ENCODE measurements at regions not wholly inside any gene's neighbourhood (a gene's known extent, or its start where the extent isn't known, plus 50 kb on each side); places are given as distances from the start of the nearest gene placed in this dataset.
"Not testable (repeated sequence)": the region's sequence is repeated elsewhere in the genome, so short reads cannot be mapped to it uniquely, and the experiment has no call there.

- no peak for DNase-seq (ENCODE audit: low spot score)
Observed at GRCh38 chr10:30732671-30733070, 103.1 kb upstream of the LYZL2 start.

- DNase-seq (ENCODE audit: low spot score) = no peak
Observed at GRCh38 chr10:30731963-30732362, 102.4 kb upstream of the LYZL2 start.

DNA sequence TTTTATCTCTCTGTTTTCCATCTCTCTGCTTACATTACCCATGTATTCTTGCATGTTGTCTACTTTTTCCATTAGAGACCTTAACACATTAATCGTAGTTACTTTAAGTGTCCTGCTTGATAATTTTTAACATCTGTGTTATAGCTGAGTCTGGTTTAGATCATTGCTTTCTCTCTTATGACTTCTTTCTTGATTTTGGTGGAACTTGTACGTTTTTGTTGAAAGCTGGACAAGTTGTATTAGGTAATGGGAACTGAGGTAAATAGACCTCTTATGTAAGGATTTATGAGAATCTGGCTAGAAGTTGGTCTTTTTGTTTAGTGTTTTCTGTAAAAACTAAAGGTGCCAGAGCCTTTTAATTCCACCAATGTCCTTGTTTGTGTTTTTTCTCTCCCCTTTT is 100.8 kb upstream of the LYZL2 start:
- no peak for DNase-seq (ENCODE audit: low spot score)

GRCh38 chr10:30728766-30729165 is 99.2 kb upstream of the LYZL2 start:
- peak; percentile 74 for DNase-seq (ENCODE audit: low spot score)

DNA sequence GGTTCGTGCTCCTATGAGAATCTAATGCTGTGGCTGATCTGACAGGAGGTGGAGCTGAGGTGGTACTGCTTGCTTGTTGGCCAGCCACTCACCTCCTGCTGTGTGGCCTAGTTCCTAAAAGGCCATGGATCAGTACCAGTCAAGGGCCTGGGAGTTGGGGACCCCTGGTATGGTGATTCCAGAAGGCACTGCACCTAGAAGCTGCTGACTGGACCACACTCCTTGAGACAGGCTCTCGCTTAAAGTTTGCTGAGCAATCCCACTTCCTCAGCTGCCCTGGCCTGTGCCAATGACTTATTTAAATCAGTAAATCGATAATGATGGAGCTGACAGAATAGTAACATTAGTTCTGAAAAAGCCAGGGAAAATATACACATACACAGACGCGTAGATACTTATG is 98.6 kb upstream of the LYZL2 start:
- no peak for DNase-seq (ENCODE audit: low spot score)

DNA sequence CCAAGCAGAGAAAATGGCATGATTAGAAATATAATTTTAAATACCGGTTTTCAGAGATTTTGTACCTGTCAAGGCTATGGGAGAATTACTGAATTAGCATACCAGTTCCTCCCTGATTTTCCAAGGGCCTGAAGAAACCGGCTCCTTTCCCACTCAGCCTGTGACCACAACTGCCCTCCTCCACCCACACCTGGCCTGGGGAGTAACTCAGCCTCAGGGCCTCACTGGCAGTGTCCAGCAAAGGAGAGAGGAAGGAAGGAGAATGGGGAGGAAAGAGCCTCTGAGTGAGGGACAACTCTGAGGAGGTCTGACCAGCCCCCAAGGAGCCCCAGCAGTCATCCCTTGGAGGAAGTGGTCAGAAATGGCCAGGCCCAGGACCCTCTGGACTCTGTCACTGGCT is 98.0 kb upstream of the LYZL2 start:
- DNase-seq (ENCODE audit: low spot score) = no peak

- DNase-seq (ENCODE audit: low spot score) = peak; percentile 68
Observed at GRCh38 chr10:30726783-30727414, 97.3 kb upstream of the LYZL2 start.

GRCh38 chr10:30725661-30726060 is 96.1 kb upstream of the LYZL2 start:
- DNase-seq (ENCODE audit: low spot score) = no peak

- no peak for DNase-seq (ENCODE audit: low spot score)
Observed at GRCh38 chr10:30724296-30724695, 94.7 kb upstream of the LYZL2 start.

GRCh38 chr10:30722956-30723620 is 93.5 kb upstream of the LYZL2 start:
- no peak for DNase-seq (ENCODE audit: low spot score)

DNA sequence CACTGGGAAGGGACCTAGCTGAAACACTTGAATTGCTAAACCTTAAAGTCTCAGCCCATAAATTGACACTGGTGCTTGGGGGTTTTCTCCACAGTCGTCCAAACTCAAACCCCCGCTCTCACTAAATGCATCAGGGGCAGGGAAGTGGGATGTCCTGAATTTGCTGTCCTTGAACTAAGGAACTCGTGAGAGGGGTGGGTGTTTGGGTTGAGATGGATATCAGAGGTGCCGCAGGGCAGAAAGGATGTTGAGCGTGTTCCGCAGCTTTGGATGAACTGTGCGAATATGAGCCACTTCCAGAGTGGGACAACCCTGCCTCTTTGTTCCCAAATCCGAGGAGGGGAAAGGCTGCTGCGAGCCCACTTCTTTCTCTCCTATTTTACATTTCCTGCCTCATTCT is 90.3 kb upstream of the LYZL2 start:
- no peak for DNase-seq (ENCODE audit: low spot score)

DNA sequence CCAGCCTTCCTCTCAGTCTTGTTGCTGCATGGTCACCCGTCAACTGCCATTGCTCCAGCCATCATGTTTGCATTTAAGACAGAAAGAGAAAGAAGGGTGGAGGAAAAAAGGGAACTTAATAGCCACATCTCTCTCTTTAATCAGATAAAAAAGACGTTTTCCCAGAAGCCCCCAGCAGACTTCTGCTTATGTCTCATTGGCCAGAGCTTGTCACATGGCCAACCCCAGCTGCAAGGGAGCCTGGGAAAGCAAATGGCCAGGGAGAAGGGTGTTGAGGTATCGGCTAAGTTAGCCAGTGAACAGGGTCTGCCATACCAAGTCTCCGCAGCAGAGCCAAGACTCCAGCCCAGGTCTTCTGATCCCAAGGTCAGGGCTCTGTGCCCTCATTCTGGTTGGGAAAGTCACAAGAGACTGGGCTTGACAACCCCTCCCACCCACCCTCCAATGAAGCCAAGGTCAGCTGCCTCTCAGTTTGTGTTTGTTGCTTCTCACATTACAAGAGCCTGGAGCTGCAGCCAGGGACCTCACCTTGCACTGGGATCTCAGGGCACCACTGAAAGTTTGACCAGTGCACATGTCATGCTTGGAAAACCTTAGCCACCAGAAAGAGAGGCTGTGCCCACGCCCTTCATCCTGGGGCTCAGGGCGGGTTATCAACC is 80.3 kb upstream of the LYZL2 start:
- no peak for DNase-seq (ENCODE audit: low spot score)

DNA sequence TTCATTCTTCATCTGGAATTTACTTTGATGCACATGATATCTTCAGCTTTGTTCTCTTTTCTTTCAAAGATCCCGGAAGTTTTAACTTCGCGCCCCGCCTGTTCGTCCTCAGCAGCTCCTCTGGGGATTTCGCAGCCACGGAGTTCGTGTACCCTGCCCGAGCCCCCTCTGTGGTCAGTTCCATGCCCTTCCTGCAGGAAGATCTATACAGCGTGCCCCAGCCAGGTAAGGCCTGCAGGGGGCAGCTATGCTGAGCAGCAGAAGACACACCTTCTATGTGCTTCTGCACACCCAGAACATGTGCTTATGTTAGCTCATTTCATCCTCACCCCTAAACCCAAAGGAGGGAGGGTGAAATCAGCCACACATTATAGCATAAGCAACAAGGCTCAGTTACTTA is 79.7 kb upstream of the LYZL2 start:
- DNase-seq (ENCODE audit: low spot score) = no peak

GRCh38 chr10:30708234-30708633 is 78.7 kb upstream of the LYZL2 start:
- DNase-seq (ENCODE audit: low spot score) = no peak

GRCh38 chr10:30706189-30706588 is 76.6 kb upstream of the LYZL2 start:
- DNase-seq (ENCODE audit: low spot score) = not testable (repeated sequence)

DNA sequence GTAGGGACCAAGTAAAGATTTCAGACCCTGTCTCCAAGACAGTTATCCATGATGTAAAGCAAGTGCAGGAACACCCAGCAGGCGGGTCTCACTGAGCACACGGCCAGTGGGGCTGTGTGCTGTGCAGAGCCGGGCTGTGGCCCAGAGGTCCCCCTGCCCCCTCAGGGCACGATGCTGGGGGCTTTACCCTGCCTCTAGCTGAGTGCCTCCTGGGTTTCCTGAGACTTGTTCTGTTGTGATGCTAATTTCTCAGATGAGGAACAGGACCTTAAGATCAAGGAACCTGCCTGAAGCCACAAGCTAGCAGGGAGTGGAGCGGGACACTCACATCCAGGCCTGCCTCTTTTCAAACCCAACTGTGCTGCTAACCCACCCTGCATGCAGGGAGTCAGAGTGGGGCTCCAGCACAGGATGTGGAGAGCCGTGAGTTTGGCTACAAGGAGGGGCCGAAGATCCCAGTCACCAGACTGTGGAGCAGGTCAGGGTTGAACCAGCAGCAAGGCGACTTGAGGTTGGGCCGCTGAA is 76.1 kb upstream of the LYZL2 start:
- no peak for DNase-seq (ENCODE audit: low spot score)

- DNase-seq (ENCODE audit: low spot score) = no peak
Observed at GRCh38 chr10:30705101-30705624, 75.6 kb upstream of the LYZL2 start.

- peak; percentile 51 for DNase-seq (ENCODE audit: low spot score)
Observed at GRCh38 chr10:30704601-30705100, 75.1 kb upstream of the LYZL2 start.

- no peak for DNase-seq (ENCODE audit: low spot score)
Observed at GRCh38 chr10:30704026-30704600, 74.6 kb upstream of the LYZL2 start.

DNA sequence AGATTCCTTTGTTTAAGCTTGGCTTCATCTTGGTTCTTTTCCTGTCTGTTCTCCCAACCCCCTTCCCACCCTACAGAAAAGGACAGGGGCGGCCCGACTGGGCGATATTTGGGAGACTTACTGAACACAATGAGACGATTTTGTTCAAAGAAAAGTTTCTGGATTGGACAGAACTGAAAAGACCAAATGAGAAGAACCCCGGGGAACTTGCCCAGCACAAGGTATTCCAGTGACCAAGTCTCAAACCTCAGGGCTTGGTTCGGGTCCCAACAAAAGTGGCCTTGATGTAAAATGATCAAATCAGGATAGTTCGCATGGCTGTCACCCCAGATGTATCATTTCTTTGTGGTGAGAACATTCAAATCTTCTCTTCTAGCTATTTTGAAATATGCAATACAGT is 73.9 kb upstream of the LYZL2 start:
- DNase-seq (ENCODE audit: low spot score) = not testable (repeated sequence)

DNA sequence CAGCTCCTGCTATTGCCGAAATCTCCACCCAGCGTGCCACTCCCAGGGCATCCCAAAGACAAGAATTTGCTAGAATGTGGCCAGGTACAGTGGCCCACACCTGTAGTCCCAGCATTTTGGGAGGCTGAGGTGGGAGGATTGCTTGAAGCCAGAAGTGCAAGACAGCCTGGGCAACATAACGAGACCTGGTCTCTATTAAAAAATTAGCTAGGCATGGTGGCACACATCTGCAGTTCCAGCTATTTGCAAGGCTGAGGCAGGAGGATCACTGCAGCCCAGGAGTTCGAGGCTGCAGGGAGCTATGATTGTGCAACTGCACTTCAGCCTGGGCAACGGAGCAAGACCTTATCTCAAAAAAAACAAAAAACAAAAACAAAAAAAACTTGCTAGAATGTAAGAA is 73.3 kb upstream of the LYZL2 start:
- no peak for DNase-seq (ENCODE audit: low spot score)

GRCh38 chr10:30701451-30702173 is 72.1 kb upstream of the LYZL2 start:
- DNase-seq (ENCODE audit: low spot score) = peak; percentile 58
